ENCODE measurements at regions not wholly inside any gene's neighbourhood (a gene's known extent, or its start where the extent isn't known, plus 50 kb on each side); places are given as distances from the start of the nearest gene placed in this dataset.

DNA sequence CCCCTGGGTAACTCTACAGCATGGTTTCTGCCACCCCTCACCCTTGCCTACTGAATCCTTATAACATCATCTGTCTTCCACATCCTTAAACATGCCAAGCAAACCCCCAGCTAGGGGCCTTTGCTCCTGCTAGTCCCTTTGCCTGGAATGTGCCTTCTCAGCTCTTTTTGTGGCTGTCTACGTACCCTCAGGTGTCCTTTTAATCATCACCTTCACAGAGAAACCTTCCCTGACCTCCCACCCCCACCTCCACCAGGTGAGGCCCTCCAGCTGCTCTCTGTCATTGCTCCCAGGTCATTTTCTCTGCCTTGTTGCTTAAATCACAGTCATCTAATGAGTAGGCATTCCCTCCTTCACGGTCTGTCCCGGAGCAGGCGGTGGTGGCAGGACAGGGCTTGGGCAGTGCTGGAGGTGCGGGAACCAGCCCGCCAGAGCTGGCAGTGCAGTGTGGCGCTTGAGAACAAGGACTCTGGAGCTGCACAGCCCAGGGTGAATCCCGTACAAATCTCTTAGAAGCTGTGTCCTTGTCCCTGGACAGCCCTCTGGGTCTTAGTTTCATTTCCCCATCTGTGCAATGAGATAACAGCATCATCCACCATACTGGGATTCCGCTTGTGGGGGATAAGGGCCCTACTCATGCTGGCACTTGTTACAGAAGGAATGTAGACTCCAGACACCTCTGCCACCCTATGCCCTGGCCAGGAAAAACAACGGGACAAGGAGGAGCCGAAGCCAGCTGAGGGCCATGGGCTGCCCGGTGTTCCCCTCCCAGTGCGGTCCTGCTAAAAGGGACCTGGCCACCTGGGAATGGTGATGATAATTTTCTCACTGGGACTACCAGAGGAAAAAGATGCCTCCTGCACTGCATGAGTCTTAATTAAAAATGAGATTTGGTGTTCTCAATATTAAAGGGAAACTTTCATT, 52.1 kb upstream of the IQSEC1 start:
- TF ChIP-seq, protein P1, sequence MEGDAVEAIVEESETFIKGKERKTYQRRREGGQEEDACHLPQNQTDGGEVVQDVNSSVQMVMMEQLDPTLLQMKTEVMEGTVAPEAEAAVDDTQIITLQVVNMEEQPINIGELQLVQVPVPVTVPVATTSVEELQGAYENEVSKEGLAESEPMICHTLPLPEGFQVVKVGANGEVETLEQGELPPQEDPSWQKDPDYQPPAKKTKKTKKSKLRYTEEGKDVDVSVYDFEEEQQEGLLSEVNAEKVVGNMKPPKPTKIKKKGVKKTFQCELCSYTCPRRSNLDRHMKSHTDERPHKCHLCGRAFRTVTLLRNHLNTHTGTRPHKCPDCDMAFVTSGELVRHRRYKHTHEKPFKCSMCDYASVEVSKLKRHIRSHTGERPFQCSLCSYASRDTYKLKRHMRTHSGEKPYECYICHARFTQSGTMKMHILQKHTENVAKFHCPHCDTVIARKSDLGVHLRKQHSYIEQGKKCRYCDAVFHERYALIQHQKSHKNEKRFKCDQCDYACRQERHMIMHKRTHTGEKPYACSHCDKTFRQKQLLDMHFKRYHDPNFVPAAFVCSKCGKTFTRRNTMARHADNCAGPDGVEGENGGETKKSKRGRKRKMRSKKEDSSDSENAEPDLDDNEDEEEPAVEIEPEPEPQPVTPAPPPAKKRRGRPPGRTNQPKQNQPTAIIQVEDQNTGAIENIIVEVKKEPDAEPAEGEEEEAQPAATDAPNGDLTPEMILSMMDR (IDR thresholded peaks at IDR 0.05; ENCODE audit: insufficient read depth, low read length), result no peak
- TF ChIP-seq POLR2AphosphoS5 (IDR thresholded peaks at IDR 0.05; ENCODE audit: low read depth), result no peak

Data from HL-60 (cell line).